Brain microvascular endothelial cell (primary cell): ENCODE measurements at regions not wholly inside any gene's neighbourhood (a gene's known extent, or its start where the extent isn't known, plus 50 kb on each side); places are given as distances from the start of the nearest gene placed in this dataset.

ENCODE experiments used
- DNase-seq: peaks from one replicate; pipeline ENCODE4 v3.0.0-alpha.2; 2020
- H3K27ac ChIP-seq: fragments of 250-450 bp; sonication (Bioruptor Pico); 2 replicates; pipeline ENCODE4 v1.5.1; 2020; ENCODE audit warnings: mild to moderate bottlenecking, moderate library complexity
- H3K27me3 ChIP-seq: fragments of 250-450 bp; sonication (Bioruptor Pico); replicated peaks from 2 replicates; pipeline ENCODE4 v1.5.1; 2020; ENCODE audit warnings: mild to moderate bottlenecking
- H3K36me3 ChIP-seq: fragments of 250-450 bp; sonication (Bioruptor Pico); replicated peaks from 2 replicates; pipeline ENCODE4 v1.5.1; 2020; ENCODE audit warnings: mild to moderate bottlenecking
- H3K4me3 ChIP-seq: 2 replicates; pipeline ENCODE4 v1.5.1; 2011; ENCODE audit warnings: low read depth, mild to moderate bottlenecking, control low read depth, low read length, moderate library complexity
- CTCF ChIP-seq: IDR thresholded peaks from 2 replicates; pipeline ENCODE4 v1.5.1; 2011; ENCODE audit warnings: low read depth, mild to moderate bottlenecking, moderate library complexity, low read length, control low read depth, inconsistent platforms; ENCODE audit errors: missing control alignments
- in situ Hi-C: cut with HindIII; loops from 2 replicates; pipeline ENCODE4 v1.10.0; 2017; ENCODE audit warnings: low sequenced_read_pairs, low pct_ligation_motif_present

GRCh38 chr5:68149189-68149588 lies 66.4 kb upstream of the PIK3R1 start:
- Histone ChIP-seq H3K36me3 (no peaks in the 10 kb centered on the region), H3K27ac (no peak overlapping the region), H3K27me3 (no peaks in the 10 kb centered on the region), H3K4me3 (no peak overlapping the region)
- peak; percentile 66 for DNase-seq
- in situ Hi-C loops = no loop called here
- TF ChIP-seq CTCF = no peak

- H3K27ac ChIP-seq = no peak overlapping the region
- in situ Hi-C loops = no loop called here
- H3K4me3 ChIP-seq = no peak overlapping the region
- H3K27me3 ChIP-seq = no peaks in the 10 kb centered on the region
- no peaks in the 10 kb centered on the region for H3K36me3 ChIP-seq
- no peak for TF ChIP-seq CTCF
- DNase-seq = no peak
These were observed 67.5 kb upstream of the PIK3R1 start for GRCh38 chr5:68148096-68148495.

DNA sequence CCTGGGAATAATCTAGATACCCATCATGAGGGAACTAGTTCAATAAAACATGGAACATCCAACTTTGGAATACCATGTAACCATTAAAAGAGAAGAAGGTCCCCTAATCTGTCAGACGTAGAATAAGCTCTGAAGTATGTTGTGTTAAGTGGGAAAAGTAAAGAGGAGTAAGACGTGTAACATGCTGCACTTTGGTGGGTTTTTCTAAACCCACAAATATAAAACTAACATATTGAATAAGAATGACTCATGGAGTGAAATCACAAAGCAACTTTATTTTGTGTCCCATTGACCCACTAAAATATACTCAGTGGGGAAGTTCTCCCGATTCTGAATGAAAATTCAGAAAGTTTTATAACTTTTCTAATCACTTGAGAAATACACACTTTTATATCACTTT lies 67.9 kb upstream of the PIK3R1 start:
- in situ Hi-C loops = no loop called here
- Histone ChIP-seq H3K27me3 (no peaks in the 10 kb centered on the region), H3K4me3 (no peak overlapping the region), H3K27ac (no peak overlapping the region), H3K36me3 (no peaks in the 10 kb centered on the region)
- no peak for DNase-seq
- TF ChIP-seq CTCF = no peak

DNA sequence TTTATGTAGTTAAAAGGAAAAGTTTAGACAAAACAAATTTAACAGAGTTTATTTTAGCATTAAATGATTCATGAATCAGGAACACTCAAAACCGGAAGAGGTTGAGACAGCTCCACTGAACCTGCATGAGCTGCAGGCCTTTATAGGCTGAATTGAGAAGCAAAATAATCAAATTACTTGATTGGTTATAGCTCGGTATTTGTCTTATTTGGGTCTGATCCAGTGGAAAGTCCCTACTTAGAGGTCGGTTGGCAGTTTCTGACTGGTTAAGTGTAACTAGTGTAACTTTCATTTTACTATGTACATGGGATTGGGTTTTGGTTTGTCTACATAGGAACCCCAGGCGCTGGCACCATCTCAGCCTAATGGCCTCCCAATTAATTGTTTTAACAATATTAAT lies 74.1 kb upstream of the PIK3R1 start:
- no peak overlapping the region for H3K4me3 ChIP-seq
- no peaks in the 10 kb centered on the region for H3K36me3 ChIP-seq
- no peak for TF ChIP-seq CTCF
- no peak overlapping the region for H3K27ac ChIP-seq
- no peaks in the 10 kb centered on the region for H3K27me3 ChIP-seq
- peak; percentile 58 for DNase-seq
- in situ Hi-C loops = no loop called here

DNA sequence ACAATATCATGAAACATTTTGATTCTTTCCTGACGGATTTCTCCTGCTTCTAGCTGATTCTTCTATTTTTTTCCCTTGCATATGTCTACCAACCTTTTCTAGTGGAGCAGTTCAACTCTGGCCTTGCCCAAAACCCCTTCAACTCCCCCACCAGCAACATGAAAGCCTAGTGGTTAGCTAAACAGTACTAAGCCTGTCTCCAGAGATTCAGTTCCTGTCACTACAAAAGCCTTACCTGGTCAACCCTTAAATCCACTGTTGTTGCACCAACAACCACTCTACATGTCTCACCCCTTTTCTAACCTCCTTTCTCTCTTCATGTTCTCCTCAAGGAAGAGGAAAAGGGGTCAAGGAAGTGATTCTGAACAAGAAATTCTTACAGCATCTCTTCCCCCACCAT lies 74.8 kb upstream of the PIK3R1 start:
- in situ Hi-C loops = no loop called here
- no peaks in the 10 kb centered on the region for H3K36me3 ChIP-seq
- H3K27me3 ChIP-seq = no peaks in the 10 kb centered on the region
- no peak for DNase-seq
- H3K4me3 ChIP-seq = no peak overlapping the region
- H3K27ac ChIP-seq = no peak overlapping the region
- TF ChIP-seq CTCF = no peak

DNA sequence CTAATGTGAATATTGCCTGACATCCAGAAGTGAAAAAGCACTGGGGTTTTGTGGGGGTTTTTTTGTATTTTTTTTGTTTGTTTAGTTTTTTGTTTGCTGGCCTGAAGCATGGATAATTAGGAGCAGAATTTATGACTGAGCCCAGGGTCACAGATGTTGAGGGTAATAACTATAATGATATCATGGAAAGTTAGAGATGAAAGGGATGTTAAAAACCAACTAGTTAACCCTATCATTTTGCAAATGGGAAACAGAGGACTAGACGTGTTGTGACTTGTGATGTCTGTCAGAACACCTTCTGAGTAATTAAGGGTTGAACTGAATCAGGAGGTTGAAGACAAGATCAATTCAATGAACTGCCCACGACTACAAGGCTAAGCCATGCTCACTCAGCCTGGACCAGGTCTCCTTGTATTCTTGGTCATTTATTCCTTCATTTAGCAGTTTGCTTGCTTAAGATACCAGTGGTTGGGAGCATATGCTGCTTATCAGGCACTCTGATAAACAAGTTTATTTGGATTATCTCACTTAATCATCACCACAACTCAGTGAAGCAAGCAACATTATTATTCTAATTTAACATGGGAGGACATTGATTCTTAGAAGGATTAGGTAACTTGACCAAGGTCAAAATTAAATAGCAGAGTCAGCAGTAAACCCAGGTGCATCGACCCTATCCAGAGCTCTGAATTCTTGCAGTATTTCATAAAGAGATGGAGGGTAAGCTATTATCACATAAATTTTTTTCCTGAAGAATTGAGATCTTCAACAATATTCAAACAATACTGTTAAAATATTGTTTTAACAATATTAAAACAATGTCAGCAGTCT lies 75.7 kb upstream of the PIK3R1 start:
- in situ Hi-C loops = no loop called here
- DNase-seq = no peak
- TF ChIP-seq CTCF = no peak
- Histone ChIP-seq H3K4me3 (no peak overlapping the region), H3K36me3 (no peaks in the 10 kb centered on the region), H3K27ac (no peak overlapping the region), H3K27me3 (no peaks in the 10 kb centered on the region)
